GM10248 (cell line): ENCODE measurements at regions not wholly inside any gene's neighbourhood (a gene's known extent, or its start where the extent isn't known, plus 50 kb on each side); places are given as distances from the start of the nearest gene placed in this dataset.
A peak's percentile ranks its signal among the peaks of the same experiment; 100 is the strongest.

ENCODE experiments used
- CTCF ChIA-PET: fragments of 300-600 bp; sonication (Branson Sonifier 250); formaldehyde crosslinking; extraction: SDS; loops from one replicate; lab custom pipeline; 2021; ENCODE audit warnings: antibody characterized with exemption; lab: Yijun Ruan, JAX
- POLR2A ChIA-PET: fragments of 350-650 bp; sonication (Branson Sonifier 250); formaldehyde crosslinking; extraction: SDS; loops from one replicate; lab custom pipeline; 2020; ENCODE audit warnings: antibody characterized with exemption; lab: Yijun Ruan, JAX
- DNase-seq: peaks from one replicate; pipeline ENCODE4 v3.0.0; 2012; ENCODE audit errors: extremely low spot score
- CTCF ChIP-seq: IDR thresholded peaks from 2 replicates; pipeline ENCODE4 v1.5.1; 2012; ENCODE audit warnings: mild to moderate bottlenecking, low read depth; ENCODE audit errors: extremely low read depth, missing control alignments, control extremely low read depth

- DNase-seq, result no peak
- CTCF ChIA-PET, result no interaction called here
- no peak for TF ChIP-seq CTCF
- POLR2A ChIA-PET, result no interaction called here
Measured at GRCh38 chr11:95586661-95587060, 202.9 kb downstream of the FAM76B start.

- POLR2A ChIA-PET, result no interaction called here
- no peak for TF ChIP-seq CTCF
- CTCF ChIA-PET, result no interaction called here
- DNase-seq, result no peak
Measured at GRCh38 chr11:95586155-95586554, 203.4 kb downstream of the FAM76B start.

GRCh38 chr11:95585752-95586077, 203.9 kb downstream of the FAM76B start:
- no peak for TF ChIP-seq CTCF
- ChIA-PET CTCF (no interaction called here), POLR2A (no interaction called here)
- DNase-seq, result no peak

- no peak for DNase-seq
- ChIA-PET CTCF (interaction anchor here (1.2 kb wide), 1 partner anchor 11 kb away, joined by 5 read pairs; no protein-coding TSS in a partner anchor), POLR2A (no interaction called here)
- no peak for TF ChIP-seq CTCF
Measured at GRCh38 chr11:95585069-95585751, 204.4 kb downstream of the FAM76B start.

- no peak for DNase-seq
- TF ChIP-seq CTCF, result peak; percentile 16
- ChIA-PET CTCF (interaction anchor here (1.2 kb wide), 1 partner anchor 12 kb away, joined by 5 read pairs; no protein-coding TSS in a partner anchor), POLR2A (no interaction called here)
Measured at GRCh38 chr11:95584589-95584988, 205.0 kb downstream of the FAM76B start.

- no peak for DNase-seq
- POLR2A ChIA-PET, result no interaction called here
- CTCF ChIA-PET, result interaction anchor here (1.2 to 2.4 kb wide), 3 partner anchors 8 to 16 kb away, joined by 4 to 10 read pairs (median 5); no protein-coding TSS in a partner anchor
- no peak for TF ChIP-seq CTCF
Measured at GRCh38 chr11:95584180-95584579, 205.4 kb downstream of the FAM76B start.
